H9 (cell line): ENCODE measurements at regions not wholly inside any gene's neighbourhood (a gene's known extent, or its start where the extent isn't known, plus 50 kb on each side); places are given as distances from the start of the nearest gene placed in this dataset.
"Not testable (repeated sequence)": the region's sequence is repeated elsewhere in the genome, so short reads cannot be mapped to it uniquely, and the experiment has no call there.

Experiments
- DNase-seq: peaks from one replicate; pipeline ENCODE4 v3.0.0-alpha.2; 2017
- H2AFZ ChIP-seq: one replicate; pipeline ENCODE4 v1.6.1; 2013; ENCODE audit warnings: mild to moderate bottlenecking, low read length, control low read depth, moderate library complexity
- H2AK5ac ChIP-seq: 2 replicates; pipeline ENCODE4 v1.6.1; 2013; ENCODE audit warnings: low read length, control low read depth, mixed read lengths; ENCODE audit not compliant: insufficient read length
- H2BK120ac ChIP-seq: one replicate; pipeline ENCODE4 v1.6.1; 2013; ENCODE audit warnings: low read depth, mild to moderate bottlenecking, low read length, control low read depth, inconsistent platforms; ENCODE audit not compliant: poor library complexity, severe bottlenecking
- H2BK12ac ChIP-seq: 2 replicates; pipeline ENCODE4 v1.6.1; 2013; ENCODE audit warnings: low read length, control low read depth, mixed read lengths, low read depth; ENCODE audit not compliant: insufficient read length
- H2BK15ac ChIP-seq: 2 replicates; pipeline ENCODE4 v1.6.1; 2013; ENCODE audit warnings: low read depth, low read length, control low read depth
- H2BK20ac ChIP-seq: one replicate; pipeline ENCODE4 v1.6.1; 2013; ENCODE audit warnings: low read depth, mild to moderate bottlenecking, low read length, control low read depth, inconsistent platforms; ENCODE audit not compliant: poor library complexity, severe bottlenecking
- H2BK5ac ChIP-seq: 2 replicates; pipeline ENCODE4 v1.6.1; 2013; ENCODE audit warnings: low read length, control low read depth, mixed read lengths; ENCODE audit not compliant: insufficient read length
- H3K14ac ChIP-seq: 2 replicates; pipeline ENCODE4 v1.6.1; 2013; ENCODE audit warnings: low read length, control low read depth; ENCODE audit not compliant: insufficient read depth
- H3K18ac ChIP-seq: 2 replicates; pipeline ENCODE4 v1.6.1; 2013; ENCODE audit warnings: low read depth, mild to moderate bottlenecking, mixed read lengths, low read length, control low read depth; ENCODE audit not compliant: insufficient read length
- H3K23ac ChIP-seq: 2 replicates; pipeline ENCODE4 v1.6.1; 2013; ENCODE audit warnings: low read length, control low read depth, mixed read lengths, low read depth; ENCODE audit not compliant: insufficient read length
- H3K23me2 ChIP-seq: 2 replicates; pipeline ENCODE4 v1.6.1; 2013; ENCODE audit warnings: low read depth, mild to moderate bottlenecking, mixed read lengths, low read length, control low read depth; ENCODE audit not compliant: insufficient read length, poor library complexity, severe bottlenecking
- H3K27ac ChIP-seq: 2 replicates; pipeline ENCODE4 v1.5.1; 2013; ENCODE audit warnings: low read length, control low read depth, mixed read lengths, low read depth; ENCODE audit not compliant: insufficient read length
- H3K27me3 ChIP-seq: 2 replicates; pipeline ENCODE4 v1.6.1; 2013; ENCODE audit warnings: low read length, control low read depth, inconsistent platforms; ENCODE audit not compliant: insufficient read depth
- H3K4ac ChIP-seq: 2 replicates; pipeline ENCODE4 v1.6.1; 2013; ENCODE audit warnings: low read depth, mild to moderate bottlenecking, control low read depth, inconsistent platforms, low read length, moderate library complexity
- H3K4me1 ChIP-seq: 2 replicates; pipeline ENCODE4 v1.6.1; 2013; ENCODE audit warnings: low read length, control low read depth, inconsistent platforms; ENCODE audit not compliant: insufficient read depth
- H3K4me2 ChIP-seq: 2 replicates; pipeline ENCODE4 v1.6.1; 2013; ENCODE audit warnings: low read length, control low read depth, mixed read lengths; ENCODE audit not compliant: insufficient read length, insufficient read depth
- H3K56ac ChIP-seq: 2 replicates; pipeline ENCODE4 v1.6.1; 2013; ENCODE audit warnings: low read depth, mild to moderate bottlenecking, mixed read lengths, low read length, control low read depth; ENCODE audit not compliant: insufficient read length
- H3K79me1 ChIP-seq: 2 replicates; pipeline ENCODE4 v1.6.1; 2013; ENCODE audit warnings: low read depth, mild to moderate bottlenecking, moderate library complexity, low read length, control low read depth, inconsistent platforms; ENCODE audit not compliant: insufficient read depth, poor library complexity, severe bottlenecking
- H3K79me2 ChIP-seq: 2 replicates; pipeline ENCODE4 v1.6.1; 2013; ENCODE audit warnings: low read length, control low read depth, inconsistent platforms; ENCODE audit not compliant: insufficient read depth
- H3K9ac ChIP-seq: 2 replicates; pipeline ENCODE4 v1.6.1; 2013; ENCODE audit warnings: low read length, control low read depth, mixed read lengths; ENCODE audit not compliant: insufficient read length; ENCODE audit errors: extremely low read depth
- H3K9me3 ChIP-seq: one replicate; pipeline ENCODE4 v1.6.1; 2013; ENCODE audit warnings: low read depth, low read length, inconsistent platforms; ENCODE audit not compliant: control insufficient read depth
- H3T11ph ChIP-seq: one replicate; pipeline ENCODE4 v1.6.1; 2013; ENCODE audit warnings: mild to moderate bottlenecking, low read length, control low read depth, inconsistent platforms
- H4K20me1 ChIP-seq: one replicate; pipeline ENCODE4 v1.6.1; 2013; ENCODE audit not compliant: control insufficient read depth, insufficient read length, insufficient read depth
- H4K5ac ChIP-seq: 2 replicates; pipeline ENCODE4 v1.6.1; 2013; ENCODE audit warnings: low read depth, mild to moderate bottlenecking, mixed read lengths, low read length, control low read depth; ENCODE audit not compliant: insufficient read length
- H4K8ac ChIP-seq: replicated peaks from 2 replicates; pipeline ENCODE4 v1.6.1; 2013; ENCODE audit warnings: low read length, control low read depth, mixed read lengths, low read depth; ENCODE audit not compliant: insufficient read length
- H4K91ac ChIP-seq: 2 replicates; pipeline ENCODE4 v1.6.1; 2013; ENCODE audit warnings: low read depth, mild to moderate bottlenecking, moderate library complexity, mixed read lengths, low read length, control low read depth; ENCODE audit not compliant: insufficient read length
- H3K27ac Mint-ChIP-seq, 3 experiments: 2 replicates in 2 of 3; 3 replicates in 1 of 3; pipeline ENCODE4 v1.8.0; 2020 to 2021; ENCODE audit warnings: mixed read lengths in 3 of 3, mild to moderate bottlenecking in 1 of 3, moderate library complexity in 1 of 3
- H3K27me3 Mint-ChIP-seq: 2 replicates; pipeline ENCODE4 v1.8.0; 2021; ENCODE audit warnings: low read depth, mild to moderate bottlenecking, moderate library complexity, mixed read lengths
- H3K36me3 Mint-ChIP-seq, 3 experiments: 2 replicates in 2 of 3; 3 replicates in 1 of 3; pipeline ENCODE4 v1.8.0; 2020 to 2021; ENCODE audit warnings: low read depth in 3 of 3, mixed read lengths in 3 of 3; ENCODE audit not compliant: insufficient read depth in 1 of 3
- H3K4me1 Mint-ChIP-seq, 2 experiments: 2 replicates each; pipeline ENCODE4 v1.8.0; 2020; ENCODE audit warnings: mixed read lengths in 2 of 2
- H3K4me3 Mint-ChIP-seq, 2 experiments: 2 replicates in 1 of 2; 3 replicates in 1 of 2; pipeline ENCODE4 v1.8.0; 2020 to 2021; ENCODE audit warnings: mild to moderate bottlenecking in 2 of 2, mixed read lengths in 2 of 2, moderate library complexity in 1 of 2
- H3K9me3 Mint-ChIP-seq, 2 experiments: 2 replicates in 1 of 2; 3 replicates in 1 of 2; pipeline ENCODE4 v1.8.0; 2020; ENCODE audit warnings: mild to moderate bottlenecking in 2 of 2, mixed read lengths in 2 of 2, moderate library complexity in 1 of 2
- CTCF ChIP-seq: fragments of 200-600 bp; sonication (generic); conservative IDR thresholded peaks from 3 replicates; pipeline ENCODE4 v1.8.0; 2021; ENCODE audit warnings: antibody characterized with exemption, mild to moderate bottlenecking
- whole genome bisulfite sequencing: extraction: QIAGEN DNeasy Blood & Tissue Kit; methylation state at CpG from one replicate; pipeline ENCODE4 v1.1.7; 2013; ENCODE audit warnings: missing lambda C conversion rate, low lambda C conversion rate, mixed read lengths; ENCODE audit not compliant: insufficient read length; ENCODE audit errors: extremely low coverage; 5-methylcytosine and 5-hydroxymethylcytosine counted together

GRCh38 chr2:116545286-116546068, 1269.0 kb upstream of the DDX18 start:
- no peaks in the 10 kb centered on the region for H3K4me1 Mint-ChIP-seq
- H3K27ac Mint-ChIP-seq, result no peak overlapping the region
- peaks cover 0 to 9% (median 2%) of the 10 kb centered on the region in 3 experiments; a peak in 4 of 7 replicates for H3K36me3 Mint-ChIP-seq
- no peak overlapping the region for H3K9ac ChIP-seq
- H2AK5ac ChIP-seq, result no peak overlapping the region
- H3K9me3 Mint-ChIP-seq, result peaks cover 19 to 21% of the 10 kb centered on the region in 2 experiments
- no peak overlapping the region for H2BK120ac ChIP-seq
- no peak overlapping the region for H3K56ac ChIP-seq
- H3K4me1 ChIP-seq, result no peaks in the 10 kb centered on the region
- no peaks in the 10 kb centered on the region for H3K79me2 ChIP-seq
- no peak overlapping the region for H3T11ph ChIP-seq
- no peak overlapping the region for H4K8ac ChIP-seq
- H3K4me3 Mint-ChIP-seq, result no peak overlapping the region
- no CpG with 5 or more reads among the region's 3 CpGs for WGBS
- no peak overlapping the region for H3K27ac ChIP-seq
- no peak overlapping the region for H2BK20ac ChIP-seq
- H2BK12ac ChIP-seq, result no peak overlapping the region
- no peaks in the 10 kb centered on the region for H4K20me1 ChIP-seq
- no peak overlapping the region for H2BK5ac ChIP-seq
- no peak overlapping the region for H3K4me2 ChIP-seq
- no peak overlapping the region for H2AFZ ChIP-seq
- H3K27me3 ChIP-seq, result no peaks in the 10 kb centered on the region
- no peaks in the 10 kb centered on the region for H3K79me1 ChIP-seq
- no peak overlapping the region for H4K5ac ChIP-seq
- DNase-seq, result no peak
- H4K91ac ChIP-seq, result no peak overlapping the region
- no peak for TF ChIP-seq CTCF
- H2BK15ac ChIP-seq, result no peak overlapping the region
- H3K23me2 ChIP-seq, result no peaks in the 10 kb centered on the region
- peaks cover 10% of the 10 kb centered on the region for H3K9me3 ChIP-seq
- no peak overlapping the region for H3K4ac ChIP-seq
- H3K23ac ChIP-seq, result no peak overlapping the region
- no peak overlapping the region for H3K14ac ChIP-seq
- H3K18ac ChIP-seq, result no peak overlapping the region
- no peaks in the 10 kb centered on the region for H3K27me3 Mint-ChIP-seq

GRCh38 chr2:116552738-116553419, 1261.6 kb upstream of the DDX18 start:
- not testable (repeated sequence) for H2BK20ac ChIP-seq, H3K27me3 Mint-ChIP-seq, H3K36me3 Mint-ChIP-seq, H3K9ac ChIP-seq, H3K79me1 ChIP-seq, H3K4ac ChIP-seq, H3K23ac ChIP-seq, H3K27ac ChIP-seq, H4K20me1 ChIP-seq, H3K4me1 Mint-ChIP-seq, H3K4me2 ChIP-seq, H3K23me2 ChIP-seq, H2BK15ac ChIP-seq, H4K5ac ChIP-seq, H3K18ac ChIP-seq, H4K8ac ChIP-seq, H2BK120ac ChIP-seq, H2BK12ac ChIP-seq, H3K79me2 ChIP-seq, H2BK5ac ChIP-seq, H2AK5ac ChIP-seq, H3K27ac Mint-ChIP-seq, H3T11ph ChIP-seq, H3K56ac ChIP-seq, H3K27me3 ChIP-seq, H3K9me3 Mint-ChIP-seq, H3K4me1 ChIP-seq, H4K91ac ChIP-seq, H3K9me3 ChIP-seq
- peak overlapping the region; percentile 56 for H2AFZ ChIP-seq
- peak overlapping the region in 1 of 2 experiments; percentile 4; a peak in 2 of 5 replicates for H3K4me3 Mint-ChIP-seq
- no CpG with 5 or more reads among the region's 20 CpGs for WGBS
- peak; percentile 38 for DNase-seq
- peak overlapping the region; percentile 71; the same call in 1 of the 2 replicates for H3K14ac ChIP-seq
